Pancreas (tissue), 10 donors: ENCODE measurements at regions not wholly inside any gene's neighbourhood (a gene's known extent, or its start where the extent isn't known, plus 50 kb on each side); places are given as distances from the start of the nearest gene placed in this dataset.
"Not testable (repeated sequence)": the region's sequence is repeated elsewhere in the genome, so short reads cannot be mapped to it uniquely, and the experiment has no call there.

Source experiments
- ATAC-seq, 4 donors: fragments of 200-7000 bp; cut with Tn5 transposase; one replicate each; pipeline versions ENCODE4 v1.8.0 to v1.9.1; 2020; ENCODE audit warnings: mild to moderate bottlenecking in 4 of 4, moderate library complexity in 4 of 4
- DNase-seq, 6 donors: peaks; one replicate each; pipeline ENCODE4 v3.0.0-alpha.2; 2020
- FAIRE-seq: peaks from 2 replicates; lab custom pipeline; 2012; peaks lifted over from hg19 to GRCh38; lab: Jason Lieb, UNC
- H3K27ac ChIP-seq, 4 donors: fragments of 200-600 bp; sonication (generic); 1 replicate in 3 of 4; 2 replicates in 1 of 4; pipeline versions ENCODE4 v1.5.0 to v1.8.0; 2020
- H3K27me3 ChIP-seq, 4 donors: fragments of 200-600 bp; one replicate each; pipeline ENCODE4 v1.8.0; 2021
- H3K36me3 ChIP-seq, 3 donors: fragments of 200-600 bp; sonication (generic) in 1 of 3; one replicate each; pipeline versions ENCODE4 v1.5.0 to v1.8.0; 2020 to 2021
- H3K4me1 ChIP-seq, 3 donors: fragments of 200-600 bp; one replicate each; pipeline ENCODE4 v1.8.0; 2021
- H3K4me3 ChIP-seq, 4 donors: fragments of 200-600 bp; sonication (generic) in 2 of 4; one replicate each; pipeline versions ENCODE4 v1.5.0 to v1.8.0; 2020 to 2021
- H3K9me3 ChIP-seq, 4 donors: fragments of 200-600 bp; one replicate each; pipeline ENCODE4 v1.8.0; 2021
- CTCF ChIP-seq, 4 donors: fragments of 200-600 bp; sonication (generic) in 3 of 4; IDR thresholded peaks; one replicate each; pipeline versions ENCODE4 v1.5.0 to v1.8.0; 2021; ENCODE audit warnings: antibody characterized with exemption in 4 of 4
- WGBS, 2 donors: extraction: QIAGEN DNeasy Blood & Tissue Kit; methylation state at CpG; one replicate each; pipeline ENCODE4 v1.1.7; 2013; 5-methylcytosine and 5-hydroxymethylcytosine counted together
- intact Hi-C, 3 donors: fragments of 100-400 bp; cut with DNase I; formaldehyde crosslinking; loops; one replicate each; pipeline versions ENCODE4 v1.11.1 to v1.14.2; 2022
- donor health status: healthy with polysubstance abuse.
- donor health status: DM: no; HTN: no; CAD: no; lungs with moderate emphysema.
- donor health status: DM: no; HTN: no; CAD: no.
- donor health status: control.
- donor health status: control.
- donor health status: Bipolar disorder and iron deficiency.
- donor health status: DM: yes; HTN: yes; CAD: no.
- donor health status: DM: no; HTN: no; CAD: no.
- donor health status: DM: no; HTN: no; CAD: no.
- donor health status: DM: yes; HTN: yes; CAD: no.

GRCh38 chr11:49442669-49443068 lies 234.3 kb upstream of the FOLH1 start:
- Histone ChIP-seq H3K36me3 (no peaks in the 10 kb centered on the region), H3K27me3 (no peaks in the 10 kb centered on the region), H3K4me3 (no peak overlapping the region), H3K27ac (no peak overlapping the region), H3K9me3 (no peaks in the 10 kb centered on the region), H3K4me1 (no peaks in the 10 kb centered on the region)
- intact Hi-C loops = no loop called here
- ATAC-seq = no peak
- TF ChIP-seq CTCF (IDR thresholded peaks at IDR 0.05) = no peak
- DNase-seq = no peak
- no peak for FAIRE-seq

GRCh38 chr11:49439901-49440300 lies 231.5 kb upstream of the FOLH1 start:
- FAIRE-seq, DNase-seq, ATAC-seq, H3K4me3 ChIP-seq, H3K4me1 ChIP-seq, H3K36me3 ChIP-seq, H3K27ac ChIP-seq, H3K9me3 ChIP-seq, intact Hi-C loops, H3K27me3 ChIP-seq: not testable (repeated sequence)

- H3K27me3 ChIP-seq, FAIRE-seq, H3K4me1 ChIP-seq, intact Hi-C loops, H3K9me3 ChIP-seq, H3K36me3 ChIP-seq, ATAC-seq, H3K27ac ChIP-seq, H3K4me3 ChIP-seq: not testable (repeated sequence)
- peak in 1 of 6 donors; percentile 21 for DNase-seq
- 71 to 80% methylated on average over 49 of the region's 49 CpGs for WGBS, 2 donors
Measured at GRCh38 chr11:49434308-49434707, 225.9 kb upstream of the FOLH1 start.

GRCh38 chr11:49432242-49432848 lies 223.9 kb upstream of the FOLH1 start:
- Histone ChIP-seq H3K4me1 (no peaks in the 10 kb centered on the region), H3K4me3 (no peak overlapping the region), H3K36me3 (no peaks in the 10 kb centered on the region), H3K27ac (no peak overlapping the region), H3K27me3 (no peaks in the 10 kb centered on the region), H3K9me3 (no peaks in the 10 kb centered on the region)
- intact Hi-C loops = no loop called here
- no peak for FAIRE-seq
- no peak for DNase-seq
- TF ChIP-seq CTCF (IDR thresholded peaks at IDR 0.05) = no peak
- WGBS, 2 donors = 56 to 65% methylated on average over 1 of the region's 1 CpG
- no peak for ATAC-seq

GRCh38 chr11:49424136-49424535 lies 215.7 kb upstream of the FOLH1 start:
- no peaks in the 10 kb centered on the region for H3K4me1 ChIP-seq
- ATAC-seq (no peak), FAIRE-seq (no peak), DNase-seq (no peak)
- H3K4me3 ChIP-seq = no peak overlapping the region
- TF ChIP-seq CTCF (IDR thresholded peaks at IDR 0.05) = no peak
- H3K36me3 ChIP-seq = no peaks in the 10 kb centered on the region
- H3K27me3 ChIP-seq = no peaks in the 10 kb centered on the region
- no peaks in the 10 kb centered on the region for H3K9me3 ChIP-seq
- WGBS, 2 donors = 27 to 29% methylated on average over 3 of the region's 3 CpGs
- intact Hi-C loops = no loop called here
- H3K27ac ChIP-seq = no peak overlapping the region

- H3K4me1 ChIP-seq, ATAC-seq, H3K9me3 ChIP-seq, DNase-seq, H3K27me3 ChIP-seq, intact Hi-C loops, H3K27ac ChIP-seq, FAIRE-seq, H3K4me3 ChIP-seq, H3K36me3 ChIP-seq: not testable (repeated sequence)
- 54 to 62% methylated on average over 3 of the region's 3 CpGs for WGBS, 2 donors
Measured at GRCh38 chr11:49418877-49419276, 210.5 kb upstream of the FOLH1 start.
